ENCODE measurements at regions not wholly inside any gene's neighbourhood (a gene's known extent, or its start where the extent isn't known, plus 50 kb on each side); places are given as distances from the start of the nearest gene placed in this dataset.

GRCh38 chr11:116281173-116282160, 491.3 kb downstream of the BUD13 start:
- TF ChIP-seq, protein P1, sequence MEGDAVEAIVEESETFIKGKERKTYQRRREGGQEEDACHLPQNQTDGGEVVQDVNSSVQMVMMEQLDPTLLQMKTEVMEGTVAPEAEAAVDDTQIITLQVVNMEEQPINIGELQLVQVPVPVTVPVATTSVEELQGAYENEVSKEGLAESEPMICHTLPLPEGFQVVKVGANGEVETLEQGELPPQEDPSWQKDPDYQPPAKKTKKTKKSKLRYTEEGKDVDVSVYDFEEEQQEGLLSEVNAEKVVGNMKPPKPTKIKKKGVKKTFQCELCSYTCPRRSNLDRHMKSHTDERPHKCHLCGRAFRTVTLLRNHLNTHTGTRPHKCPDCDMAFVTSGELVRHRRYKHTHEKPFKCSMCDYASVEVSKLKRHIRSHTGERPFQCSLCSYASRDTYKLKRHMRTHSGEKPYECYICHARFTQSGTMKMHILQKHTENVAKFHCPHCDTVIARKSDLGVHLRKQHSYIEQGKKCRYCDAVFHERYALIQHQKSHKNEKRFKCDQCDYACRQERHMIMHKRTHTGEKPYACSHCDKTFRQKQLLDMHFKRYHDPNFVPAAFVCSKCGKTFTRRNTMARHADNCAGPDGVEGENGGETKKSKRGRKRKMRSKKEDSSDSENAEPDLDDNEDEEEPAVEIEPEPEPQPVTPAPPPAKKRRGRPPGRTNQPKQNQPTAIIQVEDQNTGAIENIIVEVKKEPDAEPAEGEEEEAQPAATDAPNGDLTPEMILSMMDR (IDR thresholded peaks at IDR 0.05), result no peak
- TF ChIP-seq RAD21 (conservative IDR thresholded peaks at IDR 0.05 in 1 of 2, IDR thresholded peaks at IDR 0.05 in 1 of 2) (no peak), REST (IDR thresholded peaks at IDR 0.05) (no peak), SMC3 (IDR thresholded peaks at IDR 0.05) (no peak), SREBF2 (IDR thresholded peaks at IDR 0.05) (no peak), POLR2A (IDR thresholded peaks at IDR 0.05; ENCODE audit: low read length) (no peak), EP300 (IDR thresholded peaks at IDR 0.05) (no peak), ELK1 (IDR thresholded peaks at IDR 0.05; ENCODE audit: low read depth, low read length) (no peak), CHD2 (IDR thresholded peaks at IDR 0.05; ENCODE audit: low read length, partially characterized antibody) (no peak), CHD4 (IDR thresholded peaks at IDR 0.05; ENCODE audit: borderline replicate concordance) (no peak), CEBPB (IDR thresholded peaks at IDR 0.05) (no peak), ESRRA (IDR thresholded peaks at IDR 0.05; ENCODE audit: borderline replicate concordance, low read length) (no peak)
- TF ChIP-seq, protein P2, sequence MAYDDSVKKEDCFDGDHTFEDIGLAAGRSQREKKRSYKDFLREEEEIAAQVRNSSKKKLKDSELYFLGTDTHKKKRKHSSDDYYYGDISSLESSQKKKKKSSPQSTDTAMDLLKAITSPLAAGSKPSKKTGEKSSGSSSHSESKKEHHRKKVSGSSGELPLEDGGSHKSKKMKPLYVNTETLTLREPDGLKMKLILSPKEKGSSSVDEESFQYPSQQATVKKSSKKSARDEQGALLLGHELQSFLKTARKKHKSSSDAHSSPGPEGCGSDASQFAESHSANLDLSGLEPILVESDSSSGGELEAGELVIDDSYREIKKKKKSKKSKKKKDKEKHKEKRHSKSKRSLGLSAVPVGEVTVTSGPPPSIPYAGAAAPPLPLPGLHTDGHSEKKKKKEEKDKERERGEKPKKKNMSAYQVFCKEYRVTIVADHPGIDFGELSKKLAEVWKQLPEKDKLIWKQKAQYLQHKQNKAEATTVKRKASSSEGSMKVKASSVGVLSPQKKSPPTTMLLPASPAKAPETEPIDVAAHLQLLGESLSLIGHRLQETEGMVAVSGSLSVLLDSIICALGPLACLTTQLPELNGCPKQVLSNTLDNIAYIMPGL (CRISPR knock-in tag; IDR thresholded peaks at IDR 0.05; ENCODE audit: borderline replicate concordance), result no peak
